Endothelial cell of umbilical vein (primary cell): ENCODE measurements at regions not wholly inside any gene's neighbourhood (a gene's known extent, or its start where the extent isn't known, plus 50 kb on each side); places are given as distances from the start of the nearest gene placed in this dataset.

Experiments used
- BruUV-seq: library from RNA; stranded (reverse); fragments of 400-500 nt; replicated peaks from 2 replicates; lab custom pipeline; 2021; lab: Mats Ljungman, UMichigan
- CTCF ChIA-PET: fragments of 300-600, 350-600 bp; sonication (Branson Sonifier 250); formaldehyde crosslinking; loops from one replicate; lab custom pipeline; 2021; ENCODE audit warnings: antibody characterized with exemption, inconsistent platforms; lab: Charles Lee
- POLR2A ChIA-PET: fragments of 300-600, 350-600 bp; sonication (Branson Sonifier 250); formaldehyde crosslinking; loops from one replicate; lab custom pipeline; 2021; ENCODE audit warnings: antibody characterized with exemption, inconsistent platforms; lab: Charles Lee
- DNase-seq: peaks from one replicate; pipeline ENCODE4 v3.0.0-alpha.2; 2011; ENCODE audit warnings: low read depth, low spot score
- FAIRE-seq: peaks from 2 replicates; lab custom pipeline; 2011; peaks lifted over from hg19 to GRCh38; lab: Jason Lieb, UNC
- H2AFZ ChIP-seq: 2 replicates; pipeline ENCODE4 v1.6.0; 2012; ENCODE audit warnings: low read depth, low read length, control low read depth, inconsistent platforms
- H3K27ac ChIP-seq: 2 replicates; pipeline ENCODE4 v1.5.1; 2011; ENCODE audit warnings: low read depth, mild to moderate bottlenecking, control low read depth, low read length, moderate library complexity; ENCODE audit not compliant: insufficient read depth
- H3K27me3 ChIP-seq, 2 experiments: 2 replicates each; pipeline versions ENCODE4 v1.6.0 to v1.6.1; 2011; ENCODE audit warnings: low read length in 2 of 2, mixed read lengths in 1 of 2; ENCODE audit not compliant: control insufficient read depth in 2 of 2, insufficient read depth in 2 of 2
- H3K36me3 ChIP-seq, 2 experiments: 2 replicates in 1 of 2; 3 replicates in 1 of 2; pipeline ENCODE4 v1.5.1; 2011; ENCODE audit warnings: low read length in 2 of 2, mild to moderate bottlenecking in 1 of 2, moderate library complexity in 1 of 2; ENCODE audit not compliant: control insufficient read depth in 2 of 2, insufficient read depth in 2 of 2; ENCODE audit errors: extremely low read depth in 1 of 2
- H3K4me1 ChIP-seq: 3 replicates; pipeline ENCODE4 v1.5.1; 2011; ENCODE audit warnings: mild to moderate bottlenecking, low read length; ENCODE audit not compliant: control insufficient read depth, insufficient read depth; ENCODE audit errors: extremely low read depth
- H3K4me2 ChIP-seq: 2 replicates; pipeline ENCODE4 v1.6.1; 2011; ENCODE audit warnings: low read length, control low read depth, mixed read lengths; ENCODE audit not compliant: insufficient read depth
- H3K4me3 ChIP-seq, 3 experiments: fragments of 200-600 bp in 1 of 3; sonication (generic), shearing (Covaris generic) in 1 of 3; replicated peaks in 1 of 3; 2 replicates each; pipeline ENCODE4 v1.5.1; 2011 to 2016; ENCODE audit warnings: control low read depth in 3 of 3, low read length in 3 of 3, mild to moderate bottlenecking in 2 of 3, inconsistent platforms in 1 of 3, low read depth in 1 of 3, moderate library complexity in 1 of 3; ENCODE audit not compliant: insufficient read depth in 1 of 3
- H3K79me2 ChIP-seq: 2 replicates; pipeline ENCODE4 v1.6.0; 2012; ENCODE audit warnings: low read length, inconsistent platforms; ENCODE audit not compliant: control insufficient read depth, insufficient read depth
- H3K9ac ChIP-seq: replicated peaks from 2 replicates; pipeline ENCODE3; 2011; ENCODE audit warnings: low read length, control low read depth; ENCODE audit not compliant: insufficient read depth; ENCODE audit errors: extremely low read depth
- H3K9me1 ChIP-seq: replicated peaks from 3 replicates; pipeline ENCODE4 v1.6.0; 2011; ENCODE audit warnings: mild to moderate bottlenecking, low read length; ENCODE audit not compliant: control insufficient read depth, insufficient read depth; ENCODE audit errors: extremely low read depth
- H3K9me3 ChIP-seq: replicated peaks from 2 replicates; pipeline ENCODE4 v1.5.1; 2012; ENCODE audit warnings: low read length, inconsistent platforms; ENCODE audit not compliant: control insufficient read depth, insufficient read depth
- H4K20me1 ChIP-seq: replicated peaks from 2 replicates; pipeline ENCODE3; 2011; ENCODE audit warnings: mild to moderate bottlenecking, low read length; ENCODE audit not compliant: control insufficient read depth, insufficient read depth; ENCODE audit errors: extremely low read depth
- EZH2 ChIP-seq: IDR thresholded peaks from 2 replicates; pipeline ENCODE4 v1.6.1; 2012; ENCODE audit warnings: borderline replicate concordance, low read depth, mild to moderate bottlenecking, moderate library complexity, low read length, inconsistent platforms; ENCODE audit not compliant: severe bottlenecking
- FOS ChIP-seq: IDR thresholded peaks from 2 replicates; pipeline ENCODE4 v1.6.1; 2011; ENCODE audit warnings: mild to moderate bottlenecking, low read length, moderate library complexity, borderline replicate concordance; ENCODE audit not compliant: insufficient read depth
- GATA2 ChIP-seq: IDR thresholded peaks from 2 replicates; pipeline ENCODE4 v1.7.0; 2011; ENCODE audit warnings: low read depth, mild to moderate bottlenecking, moderate library complexity, mixed read lengths, low read length; ENCODE audit not compliant: insufficient read length, insufficient read depth
- JUN ChIP-seq: IDR thresholded peaks from 2 replicates; pipeline ENCODE4 v1.6.1; 2011; ENCODE audit warnings: borderline replicate concordance, low read depth; ENCODE audit not compliant: insufficient read length, insufficient read depth
- MYC ChIP-seq: IDR thresholded peaks from one replicate; pipeline ENCODE4 v1.6.1; 2011; ENCODE audit warnings: mild to moderate bottlenecking, low read depth, low read length
- POLR2A ChIP-seq: IDR thresholded peaks from 2 replicates; pipeline ENCODE4 v1.6.1; 2012; ENCODE audit warnings: low read depth, mild to moderate bottlenecking, control low read depth, low read length
- POLR2AphosphoS5 ChIP-seq: IDR thresholded peaks from 2 replicates; pipeline ENCODE4 v1.6.1; 2012; ENCODE audit warnings: low read depth, mild to moderate bottlenecking, control low read depth, low read length, moderate library complexity; ENCODE audit not compliant: insufficient read depth
- dilution Hi-C: fragments of 300-500 bp; cut with MboI; formaldehyde crosslinking; loops from one replicate; pipeline ENCODE4 v1.15.0; 2019; ENCODE audit warnings: low sequenced_read_pairs; ENCODE audit not compliant: extremely low pct_ligation_motif_present
- intact Hi-C: fragments of 100-400 bp; cut with micrococcal nuclease; formaldehyde crosslinking; loops from one replicate; pipeline ENCODE4 v1.10.0; 2022
- TF ChIP-seq, protein P1 (sequence below), 2 donors: IDR thresholded peaks; 1 replicate in 1 of 2; 2 replicates in 1 of 2; pipeline ENCODE4 v1.5.1; 2011; ENCODE audit warnings: low read length in 2 of 2, mild to moderate bottlenecking in 2 of 2, moderate library complexity in 2 of 2, control low read depth in 1 of 2, inconsistent platforms in 1 of 2, low read depth in 1 of 2; ENCODE audit not compliant: insufficient read depth in 1 of 2; ENCODE audit errors: extremely low read depth in 1 of 2
- TF ChIP-seq, protein P2 (sequence below): IDR thresholded peaks from 2 replicates; pipeline ENCODE4 v1.6.1; 2011; ENCODE audit not compliant: insufficient read depth, insufficient read length

DNA sequence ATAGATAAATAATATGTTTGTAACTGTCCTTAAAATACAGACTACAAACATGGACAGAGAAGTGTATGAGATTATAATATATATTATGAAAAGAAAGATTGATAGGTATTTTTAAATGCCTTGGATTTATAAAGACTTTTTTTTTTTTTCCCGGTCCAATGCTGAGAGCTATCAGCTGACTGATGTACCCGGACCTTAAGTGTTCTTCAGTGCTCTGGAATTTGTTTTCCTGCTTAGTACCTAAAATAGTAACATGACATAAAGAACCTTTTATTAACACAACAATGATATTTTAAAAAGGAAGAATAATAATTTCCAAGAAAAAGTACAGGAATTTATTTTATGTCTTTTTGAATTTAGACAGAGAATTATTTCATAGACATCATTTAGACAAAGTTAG is 795.5 kb upstream of the PCDH9 start:
- H3K9me1 ChIP-seq, result no peaks in the 10 kb centered on the region
- H2AFZ ChIP-seq, result no peak overlapping the region
- ChIA-PET POLR2A (no interaction called here), CTCF (no interaction called here)
- dilution Hi-C loops, result no loop called here
- FAIRE-seq, result no peak
- H3K9ac ChIP-seq, result no peak overlapping the region
- no peaks in the 10 kb centered on the region for H3K36me3 ChIP-seq
- H3K27ac ChIP-seq, result no peak overlapping the region
- no peaks in the 10 kb centered on the region for H3K27me3 ChIP-seq
- no peaks in the 10 kb centered on the region for H4K20me1 ChIP-seq
- intact Hi-C loops, result no loop called here
- no peak for DNase-seq
- no TSS peak for BruUV-seq
- H3K9me3 ChIP-seq, result no peaks in the 10 kb centered on the region
- TF ChIP-seq POLR2A (no peak), FOS (no peak), JUN (no peak), EZH2 (no peak), POLR2AphosphoS5 (no peak), GATA2 (no peak), MYC (no peak)
- TF ChIP-seq, protein P1, sequence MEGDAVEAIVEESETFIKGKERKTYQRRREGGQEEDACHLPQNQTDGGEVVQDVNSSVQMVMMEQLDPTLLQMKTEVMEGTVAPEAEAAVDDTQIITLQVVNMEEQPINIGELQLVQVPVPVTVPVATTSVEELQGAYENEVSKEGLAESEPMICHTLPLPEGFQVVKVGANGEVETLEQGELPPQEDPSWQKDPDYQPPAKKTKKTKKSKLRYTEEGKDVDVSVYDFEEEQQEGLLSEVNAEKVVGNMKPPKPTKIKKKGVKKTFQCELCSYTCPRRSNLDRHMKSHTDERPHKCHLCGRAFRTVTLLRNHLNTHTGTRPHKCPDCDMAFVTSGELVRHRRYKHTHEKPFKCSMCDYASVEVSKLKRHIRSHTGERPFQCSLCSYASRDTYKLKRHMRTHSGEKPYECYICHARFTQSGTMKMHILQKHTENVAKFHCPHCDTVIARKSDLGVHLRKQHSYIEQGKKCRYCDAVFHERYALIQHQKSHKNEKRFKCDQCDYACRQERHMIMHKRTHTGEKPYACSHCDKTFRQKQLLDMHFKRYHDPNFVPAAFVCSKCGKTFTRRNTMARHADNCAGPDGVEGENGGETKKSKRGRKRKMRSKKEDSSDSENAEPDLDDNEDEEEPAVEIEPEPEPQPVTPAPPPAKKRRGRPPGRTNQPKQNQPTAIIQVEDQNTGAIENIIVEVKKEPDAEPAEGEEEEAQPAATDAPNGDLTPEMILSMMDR (IDR thresholded peaks at IDR 0.05; ENCODE audit: extremely low read depth in 1 of 2, insufficient read depth in 1 of 2, low read depth in 1 of 2, low read length in 2 of 2), result no peak
- TF ChIP-seq, protein P2, sequence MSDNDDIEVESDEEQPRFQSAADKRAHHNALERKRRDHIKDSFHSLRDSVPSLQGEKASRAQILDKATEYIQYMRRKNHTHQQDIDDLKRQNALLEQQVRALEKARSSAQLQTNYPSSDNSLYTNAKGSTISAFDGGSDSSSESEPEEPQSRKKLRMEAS, result no peak
- H3K4me2 ChIP-seq, result no peak overlapping the region
- no peaks in the 10 kb centered on the region for H3K4me1 ChIP-seq
- H3K79me2 ChIP-seq, result no peaks in the 10 kb centered on the region
- no peak overlapping the region for H3K4me3 ChIP-seq
